ENCODE measurements at regions not wholly inside any gene's neighbourhood (a gene's known extent, or its start where the extent isn't known, plus 50 kb on each side); places are given as distances from the start of the nearest gene placed in this dataset.
"Not testable (repeated sequence)": the region's sequence is repeated elsewhere in the genome, so short reads cannot be mapped to it uniquely, and the experiment has no call there.

DNA sequence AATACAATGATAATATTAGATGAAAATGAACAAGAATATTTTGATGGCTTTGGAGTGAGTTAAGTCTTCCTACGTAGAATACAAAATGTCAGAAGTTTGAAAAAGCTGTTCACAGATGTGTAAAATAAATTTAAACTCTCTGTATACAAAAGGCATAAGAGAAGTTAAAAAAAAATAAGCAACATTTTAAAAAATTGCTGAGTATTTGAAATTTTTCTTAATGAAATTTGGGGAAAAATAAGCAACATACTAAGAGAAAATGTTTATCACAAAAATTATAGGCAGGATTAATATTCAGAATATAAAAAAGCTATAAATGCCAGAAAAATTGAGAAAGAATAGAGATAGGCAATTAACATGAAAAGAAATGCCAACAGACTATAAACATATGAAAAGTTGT lies 470.7 kb upstream of the TRPC7 start:
- no peak for FAIRE-seq
- no peak for DNase-seq (ENCODE audit: insufficient read length, low spot score)
- TF ChIP-seq POLR2A (IDR thresholded peaks at IDR 0.05; ENCODE audit: low read depth, low read length), result no peak

DNA sequence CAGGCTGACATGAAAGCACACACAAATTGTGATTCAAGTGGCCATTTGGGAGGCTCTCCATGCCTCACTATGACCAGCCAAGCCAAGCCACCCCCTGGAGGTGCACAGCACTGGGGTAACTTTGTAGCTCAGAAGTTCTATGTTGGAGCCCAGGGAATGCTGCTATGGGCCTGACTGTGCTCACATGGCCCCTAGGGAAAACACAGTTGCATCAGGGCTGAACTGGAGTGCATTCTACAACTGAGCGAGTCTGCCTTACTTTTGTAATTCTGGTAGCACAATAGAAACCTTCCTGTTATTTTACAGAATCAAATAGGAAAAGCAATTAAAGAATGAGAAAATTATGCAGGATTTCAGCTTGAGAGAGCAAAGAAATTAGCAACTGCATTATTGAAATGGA lies 455.5 kb upstream of the TRPC7 start:
- TF ChIP-seq POLR2A (IDR thresholded peaks at IDR 0.05; ENCODE audit: low read depth, low read length), result no peak
- no peak for FAIRE-seq

DNA sequence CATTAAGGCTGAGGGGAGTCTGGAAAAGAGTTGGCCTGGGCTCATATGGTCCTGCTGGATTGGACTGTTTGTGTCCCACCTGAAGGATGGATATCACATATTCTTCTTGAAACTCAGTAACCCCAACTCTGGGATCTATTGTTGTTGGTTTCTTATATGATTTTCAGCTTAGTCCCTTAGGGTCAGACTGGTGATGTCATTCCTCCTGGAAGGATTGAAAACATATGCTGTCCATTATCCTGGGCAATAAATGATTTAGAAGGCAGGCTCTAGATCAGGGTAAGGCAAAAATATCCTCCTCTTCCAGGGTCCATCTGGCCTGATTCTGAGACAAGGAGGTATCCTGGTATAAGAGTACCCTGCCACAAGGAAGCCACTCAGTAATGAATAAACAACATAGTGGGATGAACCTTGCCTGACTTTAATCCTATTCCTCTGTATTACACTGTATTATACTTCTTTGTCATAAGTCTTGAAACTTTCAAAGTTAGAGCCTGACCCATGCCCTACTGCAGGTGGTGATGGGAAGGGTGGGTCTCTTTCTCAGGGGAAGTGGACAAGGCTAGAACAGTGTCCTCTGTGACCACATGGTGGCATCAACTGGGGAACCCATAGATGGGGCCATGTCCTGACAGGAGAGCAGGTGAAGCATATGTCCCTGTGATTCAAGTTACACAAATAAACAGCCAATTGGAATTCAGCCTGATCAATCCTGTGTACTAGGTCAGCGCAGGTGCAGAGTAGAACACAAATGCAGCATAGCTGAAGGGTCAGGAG lies 454.4 kb upstream of the TRPC7 start:
- DNase-seq (ENCODE audit: insufficient read length, low spot score), result no peak
- TF ChIP-seq POLR2A (IDR thresholded peaks at IDR 0.05; ENCODE audit: low read depth, low read length), result no peak
- FAIRE-seq, result no peak

More for the DNA sequence above, 455.5 kb upstream of the TRPC7 start:
- DNase-seq (ENCODE audit: insufficient read length, low spot score), result no peak

DNA sequence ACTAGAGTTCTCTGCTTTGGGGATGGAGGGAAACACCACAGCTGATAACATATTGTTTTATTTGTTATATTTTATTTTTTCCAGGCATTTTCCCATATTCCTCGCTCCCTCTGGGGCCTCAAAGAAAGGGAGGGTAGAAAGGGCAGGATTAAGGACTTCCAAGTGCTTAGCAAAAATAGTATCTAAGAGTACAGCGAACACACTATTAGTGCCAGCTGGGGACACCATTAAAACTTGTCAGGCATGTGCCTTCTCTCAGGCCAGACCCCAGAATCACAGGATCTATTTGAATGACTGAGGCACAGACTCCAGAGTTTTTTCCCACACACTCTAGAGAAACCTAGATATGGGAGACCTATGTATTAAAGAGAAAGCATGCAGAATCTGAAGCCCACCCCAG lies 451.0 kb upstream of the TRPC7 start:
- no peak for TF ChIP-seq POLR2A (IDR thresholded peaks at IDR 0.05; ENCODE audit: low read depth, low read length)
- DNase-seq (ENCODE audit: insufficient read length, low spot score), result no peak
- no peak for FAIRE-seq

DNA sequence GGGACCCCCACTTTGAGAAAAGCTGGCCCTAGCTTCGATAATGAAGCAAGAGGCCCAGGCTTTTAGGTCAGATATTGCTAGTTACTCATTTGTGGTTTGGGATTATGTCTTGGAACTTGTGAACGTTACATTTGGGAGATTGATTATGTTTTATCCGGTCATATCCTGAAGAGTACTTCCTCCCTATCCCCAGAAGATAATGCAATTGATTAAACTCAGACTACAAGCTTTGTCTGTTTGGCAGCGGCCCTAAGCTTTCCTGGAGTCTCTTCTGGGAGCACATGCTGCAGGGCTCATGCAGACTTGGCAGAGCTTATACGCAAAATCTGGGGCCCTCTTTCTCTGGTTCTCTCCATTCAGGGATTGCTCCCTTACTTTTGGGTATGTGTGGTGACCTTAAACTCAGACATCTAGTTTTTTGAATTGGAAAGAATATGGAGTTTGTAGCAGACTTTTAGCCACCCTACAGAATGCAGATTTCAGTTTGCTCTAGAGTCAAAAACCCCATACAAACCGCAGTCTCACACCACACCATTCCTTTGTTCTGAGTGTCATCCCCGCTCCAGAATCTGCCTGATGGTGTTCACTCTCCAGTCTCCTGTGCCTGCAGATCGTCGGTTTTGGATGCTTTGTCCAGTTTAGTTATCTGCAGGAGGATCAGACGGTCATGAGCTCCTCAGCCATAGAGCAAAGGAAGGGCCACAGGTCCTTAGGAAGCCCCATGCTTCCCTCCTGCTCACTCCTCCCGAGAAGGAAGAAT lies 449.5 kb upstream of the TRPC7 start:
- DNase-seq (ENCODE audit: insufficient read length, low spot score) (no peak), FAIRE-seq (no peak)
- no peak for TF ChIP-seq POLR2A (IDR thresholded peaks at IDR 0.05; ENCODE audit: low read depth, low read length)

DNA sequence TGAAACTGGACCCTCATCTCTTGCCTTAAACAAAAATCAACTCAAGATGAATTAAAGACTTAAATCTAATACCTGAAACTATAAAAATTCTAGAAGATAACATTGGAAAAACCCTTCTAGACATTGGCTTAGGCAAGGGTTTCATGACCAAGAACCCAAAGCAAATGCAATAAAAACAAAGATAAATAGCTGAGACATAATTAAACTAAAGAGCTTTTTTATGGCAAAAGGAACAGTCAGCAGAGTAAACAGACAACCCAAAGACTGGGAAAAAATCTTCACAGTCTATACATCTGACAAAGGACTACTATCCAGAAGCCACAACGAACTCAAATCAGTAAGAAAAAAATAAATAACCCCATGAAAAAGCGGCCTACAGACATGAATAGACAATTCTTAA lies 446.9 kb upstream of the TRPC7 start:
- not testable (repeated sequence) for FAIRE-seq; DNase-seq (ENCODE audit: insufficient read length, low spot score)

DNA sequence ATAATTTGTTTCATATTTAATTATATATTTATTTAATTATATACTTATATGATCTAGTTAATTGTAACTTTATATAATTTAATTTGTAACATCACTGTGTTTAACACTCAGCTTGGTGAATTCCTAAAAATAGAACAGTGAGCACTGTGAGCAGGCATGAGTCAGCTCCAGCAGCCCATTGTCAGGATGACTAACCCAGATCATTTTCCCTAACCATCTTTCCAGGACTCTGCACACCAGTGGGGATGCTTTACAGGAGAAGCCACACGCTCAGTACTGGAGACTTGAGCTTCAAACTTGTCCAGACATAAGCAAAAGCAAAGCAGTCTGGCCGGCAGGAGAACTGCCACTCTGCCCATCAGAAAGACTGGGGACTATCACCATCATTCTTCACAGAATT lies 446.2 kb upstream of the TRPC7 start:
- no peak; the same call in 1 of the 2 replicates for TF ChIP-seq POLR2A (IDR thresholded peaks at IDR 0.05; ENCODE audit: low read depth, low read length)
- peak; percentile 45 for DNase-seq (ENCODE audit: insufficient read length, low spot score)
- FAIRE-seq, result no peak

DNA sequence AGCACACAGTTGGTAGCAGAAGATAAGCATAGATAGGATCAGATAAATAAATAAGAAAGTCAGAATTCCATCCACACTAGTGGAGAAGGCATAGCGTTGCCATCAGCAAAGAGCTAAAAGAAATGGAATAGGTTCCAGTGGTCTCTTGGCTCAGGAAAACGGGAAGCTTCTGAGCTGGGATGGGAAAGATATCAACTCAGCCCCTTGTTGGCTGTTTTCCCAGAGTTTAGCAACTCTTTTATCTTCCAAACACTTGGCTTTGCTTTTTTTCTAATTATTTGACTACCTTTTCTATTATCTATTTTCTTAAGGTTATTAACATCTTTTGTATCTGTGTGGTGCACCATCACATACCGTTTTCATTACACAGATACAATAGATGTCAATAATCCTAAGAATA lies 445.7 kb upstream of the TRPC7 start:
- FAIRE-seq (no peak), DNase-seq (ENCODE audit: insufficient read length, low spot score) (no peak)
- no peak for TF ChIP-seq POLR2A (IDR thresholded peaks at IDR 0.05; ENCODE audit: low read depth, low read length)

DNA sequence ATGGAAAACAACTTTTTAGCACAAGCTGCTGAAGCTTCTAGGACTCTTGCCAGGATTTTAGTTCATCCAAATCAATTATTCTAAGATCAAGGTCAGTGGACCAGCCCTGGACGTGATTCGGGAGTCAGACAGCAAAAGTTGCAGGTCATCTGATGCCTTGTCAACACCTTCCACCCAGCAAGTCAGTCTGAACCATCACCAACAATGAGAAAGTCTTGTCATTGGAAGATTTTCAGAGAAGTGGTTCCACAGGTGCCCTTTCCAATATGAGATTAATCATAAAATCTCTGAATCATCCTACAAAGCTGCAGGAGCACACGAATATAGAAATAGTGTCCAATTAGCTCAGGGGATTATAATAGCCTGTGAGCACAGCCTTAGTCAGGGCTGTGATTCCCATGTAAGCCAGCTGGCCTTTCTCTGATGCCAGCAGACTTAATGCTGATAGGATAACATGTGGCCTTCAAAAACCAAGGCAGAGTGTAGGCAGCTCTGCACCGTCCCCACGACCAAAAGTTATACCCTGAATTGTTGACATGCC lies 445.0 kb upstream of the TRPC7 start:
- FAIRE-seq (no peak), DNase-seq (ENCODE audit: insufficient read length, low spot score) (no peak)
- no peak for TF ChIP-seq POLR2A (IDR thresholded peaks at IDR 0.05; ENCODE audit: low read depth, low read length)

DNA sequence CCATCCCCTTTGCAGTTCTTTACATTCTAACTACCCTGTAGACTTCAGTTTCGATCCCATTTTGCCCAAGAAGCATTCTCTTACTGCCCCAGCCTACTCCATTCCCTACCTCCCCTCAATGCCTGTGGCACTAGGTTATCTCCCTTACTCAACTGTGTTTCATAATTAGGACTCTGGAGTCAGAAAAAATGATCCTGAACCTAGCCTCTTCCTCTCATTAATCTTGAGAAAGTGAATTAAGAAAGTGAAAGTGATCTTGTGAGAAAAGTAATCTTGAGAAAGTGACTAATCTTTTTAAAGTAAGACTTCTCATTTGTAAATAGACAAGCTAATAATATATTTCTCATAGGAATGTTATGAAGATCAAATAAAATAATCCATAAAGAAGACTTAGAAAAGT lies 444.0 kb upstream of the TRPC7 start:
- FAIRE-seq, result no peak
- no peak for DNase-seq (ENCODE audit: insufficient read length, low spot score)
- TF ChIP-seq POLR2A (IDR thresholded peaks at IDR 0.05; ENCODE audit: low read depth, low read length), result no peak

DNA sequence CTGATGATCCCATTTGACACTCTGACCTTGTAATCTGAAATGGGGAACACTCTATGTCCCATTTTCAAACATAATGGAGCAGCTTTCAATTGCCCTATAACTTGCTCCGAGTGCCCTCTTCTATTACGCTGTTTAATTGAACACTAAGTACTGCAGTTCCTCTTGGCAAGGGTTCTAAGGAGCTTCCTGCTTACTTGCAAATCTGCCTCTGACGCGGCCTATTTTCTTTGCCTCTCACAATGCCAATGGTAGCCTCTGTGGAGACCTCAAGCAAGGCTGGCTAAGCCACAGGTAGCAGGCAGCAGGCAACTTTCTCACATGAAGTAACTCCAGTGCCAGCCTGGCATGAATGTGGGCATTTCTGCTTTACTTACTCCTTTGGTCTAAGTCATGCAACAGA lies 443.4 kb upstream of the TRPC7 start:
- DNase-seq (ENCODE audit: insufficient read length, low spot score) (no peak), FAIRE-seq (no peak)
- TF ChIP-seq POLR2A (IDR thresholded peaks at IDR 0.05; ENCODE audit: low read depth, low read length), result no peak

DNA sequence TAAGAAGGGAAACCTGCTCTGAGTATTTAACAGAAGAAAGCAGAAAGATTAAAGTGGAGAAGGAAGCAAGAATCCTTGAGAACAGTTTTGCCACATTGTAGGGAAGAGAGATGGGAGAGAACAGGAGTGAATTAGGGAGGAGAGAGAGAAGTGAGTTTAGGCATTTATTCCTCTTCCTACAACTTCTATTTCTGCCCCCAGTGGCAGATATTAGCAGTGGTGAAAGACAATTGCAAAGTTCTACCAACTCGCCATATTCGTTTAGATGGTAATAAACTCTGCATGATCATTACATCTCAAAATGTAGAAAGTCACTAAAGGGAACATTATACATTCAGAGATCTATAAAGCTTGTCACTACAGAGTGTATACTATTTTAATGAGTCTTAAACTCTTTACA lies 440.1 kb upstream of the TRPC7 start:
- no peak for TF ChIP-seq POLR2A (IDR thresholded peaks at IDR 0.05; ENCODE audit: low read depth, low read length)
- no peak for FAIRE-seq

DNA sequence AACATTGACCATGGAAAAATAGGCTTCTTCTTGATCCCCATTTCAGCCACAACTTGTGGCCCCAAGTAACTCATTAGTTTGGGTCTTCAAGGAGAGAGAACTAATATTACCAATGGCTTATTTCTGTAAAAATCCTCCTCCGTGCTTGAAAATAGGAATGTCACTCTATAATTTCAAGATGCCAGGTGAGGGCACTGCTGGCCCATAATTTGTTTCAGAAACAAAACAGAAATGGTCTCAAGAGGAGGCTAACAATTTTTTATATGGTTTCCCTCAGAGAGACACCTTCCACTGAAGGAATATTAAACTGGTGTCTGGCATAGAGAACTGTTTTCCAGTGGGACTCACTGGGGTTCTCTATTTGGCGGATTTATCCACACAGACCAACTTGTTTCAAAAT lies 437.0 kb upstream of the TRPC7 start:
- no peak for DNase-seq (ENCODE audit: insufficient read length, low spot score)

More for the DNA sequence above, 440.1 kb upstream of the TRPC7 start:
- DNase-seq (ENCODE audit: insufficient read length, low spot score), result no peak

DNA sequence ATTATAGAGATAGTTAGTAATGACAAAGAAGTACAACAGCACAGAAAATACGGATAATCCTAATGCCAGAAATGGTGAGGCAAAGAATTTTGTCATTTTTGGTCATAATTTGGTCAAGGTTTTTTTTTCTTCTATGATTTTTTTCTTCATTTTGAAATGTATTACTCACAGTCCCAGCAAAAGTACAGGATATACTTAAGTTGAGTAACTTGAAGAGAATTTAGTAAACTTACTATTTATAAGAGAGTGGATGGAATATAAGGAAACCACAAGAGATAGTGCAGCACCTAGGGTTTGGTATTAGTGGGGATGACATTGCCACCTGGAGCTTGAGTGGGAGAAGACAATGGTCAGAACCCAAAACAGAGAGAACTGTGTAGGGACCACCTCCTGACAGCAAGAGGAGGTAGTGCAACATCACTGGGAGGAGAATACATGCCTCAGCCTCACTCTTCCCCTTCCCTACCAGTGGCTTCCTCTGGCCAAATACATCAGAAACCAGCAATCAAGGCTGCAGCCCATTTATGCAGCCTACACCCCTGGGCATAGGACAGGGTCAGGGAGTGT lies 434.5 kb upstream of the TRPC7 start:
- TF ChIP-seq POLR2A (IDR thresholded peaks at IDR 0.05; ENCODE audit: low read depth, low read length), result no peak
- FAIRE-seq, result no peak
- no peak for DNase-seq (ENCODE audit: insufficient read length, low spot score)

More for the DNA sequence above, 437.0 kb upstream of the TRPC7 start:
- no peak for FAIRE-seq
- TF ChIP-seq POLR2A (IDR thresholded peaks at IDR 0.05; ENCODE audit: low read depth, low read length), result no peak
